ENCODE measurements at regions not wholly inside any gene's neighbourhood (a gene's known extent, or its start where the extent isn't known, plus 50 kb on each side); places are given as distances from the start of the nearest gene placed in this dataset.

DNA sequence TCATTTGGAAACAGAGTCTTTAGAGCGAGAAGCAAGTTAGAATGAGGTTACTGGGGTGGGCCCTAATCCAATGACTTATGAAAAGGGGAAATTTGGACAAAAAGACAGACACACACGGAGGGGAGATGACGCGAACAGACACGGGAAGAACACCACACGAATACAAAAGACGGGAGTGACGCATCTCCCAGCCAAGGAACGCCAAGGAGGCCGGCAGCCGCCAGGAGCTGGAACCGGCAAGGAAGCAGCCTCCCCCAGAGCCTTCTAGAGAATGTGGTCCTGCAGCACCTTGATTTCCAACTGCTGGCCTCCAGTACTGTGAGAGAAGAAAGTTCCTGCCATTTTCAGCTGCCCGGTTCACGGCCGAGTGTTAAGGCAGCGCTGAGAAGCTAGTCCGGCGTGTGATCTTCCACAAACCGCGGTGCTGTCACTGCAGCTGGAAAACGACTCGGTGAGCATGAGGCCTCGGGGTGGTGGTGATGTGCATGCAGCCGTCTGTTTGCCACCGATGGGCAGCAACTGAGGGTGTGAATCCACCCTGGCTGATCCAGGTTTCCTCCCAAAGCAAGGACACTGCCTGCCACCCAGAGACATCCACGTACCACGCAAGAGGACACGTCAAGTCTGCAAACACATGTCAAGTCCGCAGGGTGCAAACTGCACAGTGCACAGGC lies 124.5 kb downstream of the NCOR2 start:
- no peak for DNase-seq

- DNase-seq: no peak
Measured at GRCh38 chr12:124442281-124442680, 125.1 kb downstream of the NCOR2 start.

- DNase-seq: peak; percentile 96
Measured at GRCh38 chr12:124441443-124442194, 125.8 kb downstream of the NCOR2 start.

GRCh38 chr12:124440841-124441381 lies 126.5 kb downstream of the NCOR2 start:
- no peak for DNase-seq

GRCh38 chr12:124440031-124440626 lies 127.3 kb downstream of the NCOR2 start:
- no peak for DNase-seq

- no peak for DNase-seq
Measured at GRCh38 chr12:124438437-124439056, 128.9 kb downstream of the NCOR2 start.

DNA sequence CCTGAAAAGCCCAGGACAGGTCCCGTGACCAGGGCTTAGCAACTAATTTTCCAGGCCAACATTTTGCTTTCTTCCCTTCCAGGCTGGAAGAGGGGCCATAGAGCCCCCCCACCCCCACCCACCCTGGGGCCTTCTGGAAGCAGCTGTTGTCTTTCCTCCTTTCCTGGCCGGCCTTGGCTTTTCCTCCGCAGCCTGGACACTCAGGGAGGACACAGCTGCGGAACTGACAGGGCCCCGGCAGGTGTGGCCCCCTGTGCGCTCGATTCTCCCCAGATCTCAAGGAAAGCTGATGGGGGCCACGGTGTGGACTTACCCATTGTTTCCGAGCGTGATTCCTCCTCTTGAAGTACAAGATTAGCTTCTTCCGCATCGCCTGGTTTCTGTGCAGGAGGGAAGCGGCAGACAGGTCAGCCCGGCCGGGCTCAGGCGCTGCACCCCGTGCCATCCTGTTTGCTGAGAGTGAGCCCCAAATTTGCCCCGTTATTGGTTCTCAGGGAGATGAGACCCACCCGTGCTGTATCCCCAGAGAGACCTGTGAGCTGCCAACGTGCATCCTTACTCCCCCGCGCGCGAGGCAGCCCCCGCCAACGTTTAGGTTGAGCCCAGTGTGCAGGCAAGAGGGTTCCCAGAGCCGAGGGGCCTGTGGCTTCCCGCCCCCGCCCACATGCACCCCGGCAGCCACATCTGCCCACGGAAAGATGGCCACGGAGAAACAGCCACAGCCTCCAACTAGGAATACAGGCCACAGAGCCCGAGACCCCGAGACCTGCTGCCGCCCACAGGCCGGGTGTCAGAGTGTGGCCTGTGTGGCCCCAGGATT lies 129.6 kb downstream of the NCOR2 start:
- DNase-seq: no peak

GRCh38 chr12:124437121-124437520 lies 130.3 kb downstream of the NCOR2 start:
- DNase-seq: no peak

DNA sequence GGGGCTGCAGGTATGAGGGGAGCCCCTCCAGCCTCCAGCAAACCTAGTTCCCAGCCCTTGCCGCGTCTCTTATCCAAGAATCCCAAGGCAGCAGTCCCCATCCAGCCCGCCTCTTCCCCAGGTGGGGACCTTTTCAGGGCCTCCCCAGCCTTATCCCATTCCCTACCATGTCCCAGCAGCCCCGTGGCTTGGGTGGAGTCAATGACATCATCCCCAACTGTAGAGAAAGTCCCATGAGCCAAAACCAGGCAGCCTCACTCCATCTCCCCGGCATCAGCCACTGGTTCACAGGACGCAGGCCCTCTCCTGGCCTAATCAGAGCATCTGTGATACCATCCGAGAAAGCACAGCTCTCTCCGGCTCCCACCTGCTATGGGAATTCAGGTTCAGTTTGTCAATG lies 131.0 kb downstream of the NCOR2 start:
- DNase-seq: no peak

DNA sequence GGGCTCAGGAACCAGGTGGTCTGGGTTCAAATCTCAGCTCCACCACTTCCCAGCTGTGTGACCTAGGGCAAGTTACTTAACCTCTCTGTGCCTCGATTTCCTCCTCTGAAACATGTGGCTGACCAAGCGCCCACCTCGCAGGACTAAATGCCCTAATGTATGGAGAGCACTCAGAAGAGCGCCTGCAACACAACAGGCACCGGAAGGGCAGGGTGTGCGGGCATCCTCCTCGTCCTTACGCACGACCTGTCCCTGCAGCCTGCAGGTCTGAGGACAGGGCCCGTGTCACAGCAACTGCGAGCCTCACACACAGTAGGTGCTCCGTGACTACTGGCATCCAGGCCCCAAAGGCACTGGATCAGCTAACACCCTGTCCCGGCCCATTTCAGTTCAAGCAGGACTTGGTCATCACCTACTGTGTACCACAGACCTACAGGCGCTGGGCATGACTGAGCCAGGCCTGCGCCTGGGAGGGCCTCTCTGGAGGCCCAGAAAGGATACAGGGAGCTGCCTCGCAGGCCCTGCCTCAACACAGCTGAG lies 131.5 kb downstream of the NCOR2 start:
- no peak for DNase-seq

GRCh38 chr12:124434951-124435805 lies 132.2 kb downstream of the NCOR2 start:
- DNase-seq: no peak

GRCh38 chr12:124434354-124434753 lies 133.1 kb downstream of the NCOR2 start:
- DNase-seq: no peak

- DNase-seq: no peak
Measured at GRCh38 chr12:124433879-124434278, 133.5 kb downstream of the NCOR2 start.

DNA sequence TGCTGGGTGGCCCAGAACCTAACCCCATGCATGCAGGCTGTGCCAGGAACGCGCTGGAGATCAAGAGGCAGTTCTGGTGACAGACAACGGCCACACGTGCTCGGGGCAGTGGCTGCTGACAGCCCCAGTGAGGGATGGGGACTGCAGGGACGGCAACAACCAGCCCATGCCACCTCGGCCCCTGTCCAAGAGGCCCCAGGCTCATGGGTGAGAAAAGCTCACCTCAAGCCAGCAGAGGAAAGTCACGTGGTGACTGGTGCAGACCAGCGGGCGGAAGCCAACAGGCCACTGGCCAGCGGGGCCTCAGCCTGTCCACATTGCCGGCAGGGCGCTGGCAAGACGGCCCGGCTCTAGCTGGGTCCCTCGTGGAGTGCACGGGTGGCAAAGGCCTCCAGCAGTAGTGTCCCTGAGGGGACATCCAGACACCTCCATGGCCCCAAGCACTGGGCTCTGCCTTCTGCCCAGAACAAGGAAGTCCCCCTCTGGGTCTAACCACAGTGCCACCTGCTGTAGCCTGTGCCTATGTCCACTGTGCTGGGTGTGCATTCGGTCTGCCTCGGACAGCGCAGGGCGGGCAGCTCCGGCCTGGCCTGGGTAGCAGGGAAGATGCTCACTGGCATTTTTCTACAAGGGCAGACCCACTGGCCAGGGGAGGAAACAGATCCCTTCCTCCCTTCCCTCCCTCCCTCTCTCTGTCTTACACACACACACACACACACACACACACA lies 134.1 kb downstream of the NCOR2 start:
- DNase-seq: no peak

GRCh38 chr12:124432376-124432775 lies 135.0 kb downstream of the NCOR2 start:
- DNase-seq: no peak

GRCh38 chr12:124431971-124432370 lies 135.4 kb downstream of the NCOR2 start:
- no peak for DNase-seq

GRCh38 chr12:124430491-124430890 lies 135.6 kb downstream of the RFLNA start:
- no peak for DNase-seq

- no peak for DNase-seq
Measured at GRCh38 chr12:124429535-124429934, 134.6 kb downstream of the RFLNA start.

DNA sequence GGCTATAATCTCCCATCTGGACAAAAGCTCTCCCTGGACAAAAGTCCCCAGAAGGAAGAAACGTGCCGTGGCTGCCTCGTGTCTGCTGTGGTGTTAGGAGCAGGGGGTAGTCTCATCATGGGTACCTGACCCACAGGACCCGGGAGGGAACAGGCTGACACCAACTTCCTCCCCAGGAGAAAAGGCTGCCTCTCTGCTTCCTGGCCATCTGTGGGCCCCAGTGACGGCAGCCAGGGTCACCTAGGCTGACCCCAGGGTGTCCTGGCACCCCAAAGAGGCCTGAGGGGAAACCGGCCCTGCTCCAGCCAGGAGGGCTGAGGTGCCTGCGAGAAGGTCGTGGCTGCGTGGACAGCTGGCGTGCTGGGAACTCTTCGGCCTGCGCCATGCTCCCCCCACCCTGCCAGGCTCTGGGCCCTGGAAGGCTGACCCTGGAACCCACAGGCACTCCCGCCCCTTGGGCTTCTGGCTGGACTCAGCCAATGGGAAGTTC lies 133.9 kb downstream of the RFLNA start:
- DNase-seq: peak; percentile 71

- DNase-seq: peak; percentile 47
Measured at GRCh38 chr12:124428136-124428791, 133.4 kb downstream of the RFLNA start.
